Peyer's patch (tissue), 4 donors: ENCODE measurements at regions not wholly inside any gene's neighbourhood (a gene's known extent, or its start where the extent isn't known, plus 50 kb on each side); places are given as distances from the start of the nearest gene placed in this dataset.

Experiments used
- POLR2A ChIP-seq, 2 donors: fragments of 450-650 bp; IDR thresholded peaks; one replicate each; pipeline ENCODE4 v1.5.1; 2017; ENCODE audit warnings: antibody characterized with exemption in 2 of 2, mild to moderate bottlenecking in 2 of 2, moderate library complexity in 2 of 2
- TF ChIP-seq, protein P1 (sequence below), 6 experiments: fragments of 450-650 bp in 4 of 6; fragments of 200-600 bp in 2 of 6; sonication (generic) in 1 of 6; IDR thresholded peaks; one replicate each; pipeline ENCODE4 v1.5.1; 2017 to 2019; ENCODE audit warnings: antibody characterized with exemption in 6 of 6, mild to moderate bottlenecking in 3 of 6, moderate library complexity in 1 of 6

DNA sequence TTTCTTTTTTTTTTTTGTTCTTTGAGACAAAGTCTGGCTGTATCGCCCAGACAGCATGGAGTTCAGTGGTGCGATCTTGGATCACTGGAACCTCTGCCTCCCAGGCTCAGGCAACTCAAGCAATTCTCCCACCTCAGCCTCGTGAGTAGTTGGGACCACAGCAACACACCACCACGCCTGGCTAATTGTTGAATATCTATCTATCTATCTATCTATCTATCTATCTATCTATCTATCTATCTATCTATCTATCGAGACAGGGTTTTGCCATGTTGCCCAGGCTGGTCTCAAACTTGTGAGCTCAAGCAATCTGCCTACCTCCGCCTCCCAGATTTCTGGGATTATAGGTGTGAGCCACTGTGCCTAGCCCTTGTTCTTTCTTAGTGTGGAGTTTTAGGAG, 143.3 kb upstream of the DPH6 start:
- no peak for TF ChIP-seq POLR2A (IDR thresholded peaks at IDR 0.05)
- TF ChIP-seq, protein P1, sequence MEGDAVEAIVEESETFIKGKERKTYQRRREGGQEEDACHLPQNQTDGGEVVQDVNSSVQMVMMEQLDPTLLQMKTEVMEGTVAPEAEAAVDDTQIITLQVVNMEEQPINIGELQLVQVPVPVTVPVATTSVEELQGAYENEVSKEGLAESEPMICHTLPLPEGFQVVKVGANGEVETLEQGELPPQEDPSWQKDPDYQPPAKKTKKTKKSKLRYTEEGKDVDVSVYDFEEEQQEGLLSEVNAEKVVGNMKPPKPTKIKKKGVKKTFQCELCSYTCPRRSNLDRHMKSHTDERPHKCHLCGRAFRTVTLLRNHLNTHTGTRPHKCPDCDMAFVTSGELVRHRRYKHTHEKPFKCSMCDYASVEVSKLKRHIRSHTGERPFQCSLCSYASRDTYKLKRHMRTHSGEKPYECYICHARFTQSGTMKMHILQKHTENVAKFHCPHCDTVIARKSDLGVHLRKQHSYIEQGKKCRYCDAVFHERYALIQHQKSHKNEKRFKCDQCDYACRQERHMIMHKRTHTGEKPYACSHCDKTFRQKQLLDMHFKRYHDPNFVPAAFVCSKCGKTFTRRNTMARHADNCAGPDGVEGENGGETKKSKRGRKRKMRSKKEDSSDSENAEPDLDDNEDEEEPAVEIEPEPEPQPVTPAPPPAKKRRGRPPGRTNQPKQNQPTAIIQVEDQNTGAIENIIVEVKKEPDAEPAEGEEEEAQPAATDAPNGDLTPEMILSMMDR (IDR thresholded peaks at IDR 0.05): no peak
